ENCODE measurements at regions not wholly inside any gene's neighbourhood (a gene's known extent, or its start where the extent isn't known, plus 50 kb on each side); places are given as distances from the start of the nearest gene placed in this dataset.

GRCh38 chr16:55209626-55210025 is 114.4 kb upstream of the IRX6 start:
- Histone ChIP-seq H3K36me3 (no peaks in the 10 kb centered on the region), H3K9me3 (peaks cover 0 to under 1% (median 0%) of the 10 kb centered on the region in 4 donors), H3K27ac (no peak overlapping the region), H3K4me1 (no peaks in the 10 kb centered on the region), H3K27me3 (no peaks in the 10 kb centered on the region), H3K4me3 (no peak overlapping the region)
- DNase-seq (ENCODE audit: low spot score in 2 of 2): no peak
- TF ChIP-seq EP300 (IDR thresholded peaks at IDR 0.05): no peak
- no peak for TF ChIP-seq POLR2A (IDR thresholded peaks at IDR 0.05)
- TF ChIP-seq CTCF (IDR thresholded peaks at IDR 0.05): no peak
- WGBS, 2 donors: 86 to 90% methylated on average over 6 of the region's 6 CpGs

GRCh38 chr16:55212791-55213190 is 111.2 kb upstream of the IRX6 start:
- Histone ChIP-seq H3K27me3 (no peaks in the 10 kb centered on the region), H3K9me3 (no peaks in the 10 kb centered on the region), H3K4me3 (no peak overlapping the region), H3K36me3 (no peaks in the 10 kb centered on the region), H3K4me1 (no peaks in the 10 kb centered on the region), H3K27ac (no peak overlapping the region)
- WGBS, 2 donors: 78 to 90% methylated on average over 2 of the region's 2 CpGs
- DNase-seq (ENCODE audit: low spot score in 2 of 2): no peak
- no peak for TF ChIP-seq CTCF (IDR thresholded peaks at IDR 0.05)
- TF ChIP-seq POLR2A (IDR thresholded peaks at IDR 0.05): no peak
- no peak for TF ChIP-seq EP300 (IDR thresholded peaks at IDR 0.05)

- WGBS, 2 donors: 15 to 18% methylated on average over 2 of the region's 2 CpGs
- H3K4me1 ChIP-seq: no peaks in the 10 kb centered on the region
- H3K4me3 ChIP-seq: no peak overlapping the region
- H3K27ac ChIP-seq: no peak overlapping the region
- no peak for TF ChIP-seq CTCF (IDR thresholded peaks at IDR 0.05)
- TF ChIP-seq POLR2A (IDR thresholded peaks at IDR 0.05): no peak
- TF ChIP-seq EP300 (IDR thresholded peaks at IDR 0.05): no peak
- H3K36me3 ChIP-seq: no peaks in the 10 kb centered on the region
- H3K9me3 ChIP-seq: no peaks in the 10 kb centered on the region
- DNase-seq (ENCODE audit: low spot score in 2 of 2): no peak
- no peaks in the 10 kb centered on the region for H3K27me3 ChIP-seq
Observed at GRCh38 chr16:55214412-55214811, 109.6 kb upstream of the IRX6 start.

GRCh38 chr16:55214974-55215494 is 109.0 kb upstream of the IRX6 start:
- Histone ChIP-seq H3K4me3 (no peak overlapping the region), H3K4me1 (no peaks in the 10 kb centered on the region), H3K9me3 (no peaks in the 10 kb centered on the region), H3K36me3 (no peaks in the 10 kb centered on the region), H3K27me3 (no peaks in the 10 kb centered on the region), H3K27ac (no peak overlapping the region)
- no peak for TF ChIP-seq CTCF (IDR thresholded peaks at IDR 0.05)
- no peak for TF ChIP-seq POLR2A (IDR thresholded peaks at IDR 0.05)
- TF ChIP-seq EP300 (IDR thresholded peaks at IDR 0.05): no peak
- 71 to 80% methylated on average over 5 of the region's 5 CpGs for WGBS, 2 donors
- DNase-seq (ENCODE audit: low spot score in 2 of 2): no peak

- no peaks in the 10 kb centered on the region for H3K9me3 ChIP-seq
- no peaks in the 10 kb centered on the region for H3K27me3 ChIP-seq
- H3K27ac ChIP-seq: no peak overlapping the region
- no peak for DNase-seq (ENCODE audit: low spot score in 2 of 2)
- no peaks in the 10 kb centered on the region for H3K36me3 ChIP-seq
- 48 to 52% methylated on average over 2 of the region's 2 CpGs for WGBS, 2 donors
- no peak overlapping the region for H3K4me3 ChIP-seq
- TF ChIP-seq CTCF (IDR thresholded peaks at IDR 0.05) (no peak), POLR2A (IDR thresholded peaks at IDR 0.05) (no peak), EP300 (IDR thresholded peaks at IDR 0.05) (no peak)
- H3K4me1 ChIP-seq: no peaks in the 10 kb centered on the region
Observed at GRCh38 chr16:55217392-55217791, 106.6 kb upstream of the IRX6 start.

Data from tibial nerve (tissue), 4 donors.